ENCODE measurements at regions not wholly inside any gene's neighbourhood (a gene's known extent, or its start where the extent isn't known, plus 50 kb on each side); places are given as distances from the start of the nearest gene placed in this dataset.

DNA sequence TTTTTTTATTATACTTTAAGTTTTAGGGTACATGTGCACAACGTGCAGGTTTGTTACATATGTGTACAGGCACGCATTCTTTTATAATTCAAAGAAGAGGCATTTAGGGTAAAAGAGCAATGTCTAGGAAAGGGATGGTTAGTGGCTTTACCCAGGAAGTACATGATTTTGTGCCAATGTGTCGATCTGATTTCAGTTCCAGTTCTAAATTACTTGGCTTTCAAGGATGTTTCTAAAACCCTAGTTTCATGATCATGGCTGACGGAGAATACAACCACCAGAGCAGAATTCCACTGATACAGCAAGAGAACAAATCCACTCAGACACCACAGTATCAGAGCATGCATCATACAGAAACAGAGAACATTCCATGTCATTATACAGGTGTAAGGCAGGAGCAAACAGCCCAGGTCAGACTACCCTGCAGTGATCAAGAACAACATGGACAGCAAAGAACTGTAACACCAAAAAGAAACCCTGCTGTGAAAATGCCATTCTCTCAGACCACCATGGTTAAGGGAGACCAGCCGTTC lies 116.7 kb upstream of the STK17B start:
- H3K27ac Mint-ChIP-seq, result no peak overlapping the region
- H3K4me1 Mint-ChIP-seq, result no peaks in the 10 kb centered on the region
- H3K27me3 Mint-ChIP-seq (ENCODE audit: insufficient read depth, low read depth, poor library complexity), result peaks cover 3% of the 10 kb centered on the region

More for the DNA sequence above, 116.7 kb upstream of the STK17B start:
- H4K20me1 ChIP-seq (replicated peaks; ENCODE audit: insufficient read depth), result no peaks in the 10 kb centered on the region
- H3K4me3 Mint-ChIP-seq, result no peak overlapping the region
- H3K4me3 ChIP-seq, result no peak overlapping the region
- H3K36me3 Mint-ChIP-seq (ENCODE audit: low read depth), result no peaks in the 10 kb centered on the region
- no peak overlapping the region for H3K4me2 ChIP-seq
- TF ChIP-seq REST (IDR thresholded peaks at IDR 0.05; ENCODE audit: unreplicated experiment), result no peak
- no peak for TF ChIP-seq ZNF462 (CRISPR knock-in tag; IDR thresholded peaks at IDR 0.05)
- no peak for TF ChIP-seq CTCF (conservative IDR thresholded peaks at IDR 0.05; ENCODE audit: low read depth in 2 of 2)
- TF ChIP-seq CREB1 (CRISPR knock-in tag; IDR thresholded peaks at IDR 0.05; ENCODE audit: low read depth), result no peak
- TF ChIP-seq ZNF331 (CRISPR knock-in tag; IDR thresholded peaks at IDR 0.05; ENCODE audit: low read depth), result no peak
- no peak for TF ChIP-seq ZNF114 (CRISPR knock-in tag; IDR thresholded peaks at IDR 0.05)
- TF ChIP-seq STAT1 (IDR thresholded peaks at IDR 0.05; ENCODE audit: unreplicated experiment), result no peak
- no peak for TF ChIP-seq EZH2 (IDR thresholded peaks at IDR 0.05; ENCODE audit: low read depth, unreplicated experiment)
- TF ChIP-seq, protein P1, sequence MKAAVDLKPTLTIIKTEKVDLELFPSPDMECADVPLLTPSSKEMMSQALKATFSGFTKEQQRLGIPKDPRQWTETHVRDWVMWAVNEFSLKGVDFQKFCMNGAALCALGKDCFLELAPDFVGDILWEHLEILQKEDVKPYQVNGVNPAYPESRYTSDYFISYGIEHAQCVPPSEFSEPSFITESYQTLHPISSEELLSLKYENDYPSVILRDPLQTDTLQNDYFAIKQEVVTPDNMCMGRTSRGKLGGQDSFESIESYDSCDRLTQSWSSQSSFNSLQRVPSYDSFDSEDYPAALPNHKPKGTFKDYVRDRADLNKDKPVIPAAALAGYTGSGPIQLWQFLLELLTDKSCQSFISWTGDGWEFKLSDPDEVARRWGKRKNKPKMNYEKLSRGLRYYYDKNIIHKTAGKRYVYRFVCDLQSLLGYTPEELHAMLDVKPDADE (IDR thresholded peaks at IDR 0.05), result no peak
- TF ChIP-seq EZH2phosphoT487 (IDR thresholded peaks at IDR 0.05; ENCODE audit: unreplicated experiment), result no peak
- no peak for TF ChIP-seq POLR2AphosphoS5 (IDR thresholded peaks at IDR 0.05; ENCODE audit: low read depth)
- TF ChIP-seq NANOG (IDR thresholded peaks at IDR 0.05; ENCODE audit: borderline replicate concordance), result no peak
- no peak for TF ChIP-seq JUNB (IDR thresholded peaks at IDR 0.05; ENCODE audit: unreplicated experiment)
- H3K9me3 Mint-ChIP-seq, result no peaks in the 10 kb centered on the region
- no peaks in the 10 kb centered on the region for H3F3A ChIP-seq (replicated peaks; ENCODE audit: low read depth)
- no peaks in the 10 kb centered on the region for H3K79me2 ChIP-seq (replicated peaks; ENCODE audit: insufficient read depth)
- H3K27ac ChIP-seq (ENCODE audit: low read depth), result no peak overlapping the region
- ATAC-seq, result no peak
- no peak for DNase-seq (ENCODE audit: low spot score)
- no peaks in the 10 kb centered on the region for H3K4me1 ChIP-seq (ENCODE audit: insufficient read depth)
- H3K36me3 ChIP-seq (ENCODE audit: insufficient read depth), result no peaks in the 10 kb centered on the region
- no peak overlapping the region for H2AFZ ChIP-seq
- H3K9me2 ChIP-seq (ENCODE audit: insufficient read depth), result no peaks in the 10 kb centered on the region
- H3K27me3 ChIP-seq (ENCODE audit: insufficient read depth), result no peaks in the 10 kb centered on the region

Measured in GM23338 (cell line).